Astrocyte (in vitro differentiated cells and primary cell): ENCODE measurements at regions not wholly inside any gene's neighbourhood (a gene's known extent, or its start where the extent isn't known, plus 50 kb on each side); places are given as distances from the start of the nearest gene placed in this dataset.

Experiments used
- CTCF ChIP-seq: IDR thresholded peaks from 2 replicates; pipeline ENCODE4 v1.5.1; 2011; ENCODE audit warnings: low read depth, mild to moderate bottlenecking, inconsistent platforms, low read length, moderate library complexity; ENCODE audit not compliant: insufficient read depth
- EZH2 ChIP-seq: IDR thresholded peaks from 2 replicates; pipeline ENCODE4 v1.6.1; 2012; ENCODE audit warnings: mild to moderate bottlenecking, low read length, inconsistent platforms; ENCODE audit not compliant: insufficient read depth

GRCh38 chr17:73791631-73792030 lies 147.4 kb upstream of the SDK2 start:
- TF ChIP-seq EZH2 = no peak
- no peak for TF ChIP-seq CTCF
